ENCODE measurements at regions not wholly inside any gene's neighbourhood (a gene's known extent, or its start where the extent isn't known, plus 50 kb on each side); places are given as distances from the start of the nearest gene placed in this dataset.

GRCh38 chr16:72554935-72555334 is 383.0 kb upstream of the PMFBP1 start:
- ATAC-seq (no peak), DNase-seq (no peak)
- no peak overlapping the region for H3K4me3 ChIP-seq
- TF ChIP-seq CTCF (IDR thresholded peaks at IDR 0.05): no peak
- no peaks in the 10 kb centered on the region for H3K4me1 ChIP-seq (ENCODE audit: low read depth)
- no peaks in the 10 kb centered on the region for H3K36me3 ChIP-seq (ENCODE audit: low read depth)
- intact Hi-C loops (cut with DNase I, micrococcal nuclease): no loop called here
- no peaks in the 10 kb centered on the region for H3K9me3 ChIP-seq

- DNase-seq: no peak
- intact Hi-C loops (cut with DNase I, micrococcal nuclease): no loop called here
- ATAC-seq: no peak
- Histone ChIP-seq H3K4me1 (ENCODE audit: low read depth) (no peaks in the 10 kb centered on the region), H3K4me3 (no peak overlapping the region), H3K36me3 (ENCODE audit: low read depth) (no peaks in the 10 kb centered on the region), H3K9me3 (peaks cover 2% of the 10 kb centered on the region)
- TF ChIP-seq CTCF (IDR thresholded peaks at IDR 0.05): no peak
Observed at GRCh38 chr16:72552654-72553053, 380.7 kb upstream of the PMFBP1 start.

- TF ChIP-seq CTCF (IDR thresholded peaks at IDR 0.05): no peak
- intact Hi-C loops (cut with DNase I, micrococcal nuclease): no loop called here
- no peaks in the 10 kb centered on the region for H3K4me1 ChIP-seq (ENCODE audit: low read depth)
- peak overlapping the region; percentile 7 for H3K4me3 ChIP-seq
- no peaks in the 10 kb centered on the region for H3K36me3 ChIP-seq (ENCODE audit: low read depth)
- ATAC-seq: no peak
- peaks cover 2% of the 10 kb centered on the region for H3K9me3 ChIP-seq
- no peak for DNase-seq
Observed at GRCh38 chr16:72551649-72552048, 379.7 kb upstream of the PMFBP1 start.

GRCh38 chr16:72549878-72550277 is 377.9 kb upstream of the PMFBP1 start:
- Histone ChIP-seq H3K4me3 (no peak overlapping the region), H3K9me3 (peaks cover 2% of the 10 kb centered on the region), H3K36me3 (ENCODE audit: low read depth) (no peaks in the 10 kb centered on the region), H3K4me1 (ENCODE audit: low read depth) (no peaks in the 10 kb centered on the region)
- intact Hi-C loops (cut with DNase I, micrococcal nuclease): no loop called here
- no peak for TF ChIP-seq CTCF (IDR thresholded peaks at IDR 0.05)
- DNase-seq: no peak
- ATAC-seq: no peak

- no peak for ATAC-seq
Observed at GRCh38 chr16:72542102-72542501, 370.1 kb upstream of the PMFBP1 start.

More at GRCh38 chr16:72542102-72542501, 370.1 kb upstream of the PMFBP1 start:
- DNase-seq: no peak
- H3K4me3 ChIP-seq: no peak overlapping the region
- no peak for TF ChIP-seq CTCF (IDR thresholded peaks at IDR 0.05)
- no peaks in the 10 kb centered on the region for H3K4me1 ChIP-seq (ENCODE audit: low read depth)
- intact Hi-C loops (cut with DNase I, micrococcal nuclease): no loop called here
- H3K36me3 ChIP-seq (ENCODE audit: low read depth): no peaks in the 10 kb centered on the region
- no peaks in the 10 kb centered on the region for H3K9me3 ChIP-seq
